ENCODE measurements at regions not wholly inside any gene's neighbourhood (a gene's known extent, or its start where the extent isn't known, plus 50 kb on each side); places are given as distances from the start of the nearest gene placed in this dataset.

DNA sequence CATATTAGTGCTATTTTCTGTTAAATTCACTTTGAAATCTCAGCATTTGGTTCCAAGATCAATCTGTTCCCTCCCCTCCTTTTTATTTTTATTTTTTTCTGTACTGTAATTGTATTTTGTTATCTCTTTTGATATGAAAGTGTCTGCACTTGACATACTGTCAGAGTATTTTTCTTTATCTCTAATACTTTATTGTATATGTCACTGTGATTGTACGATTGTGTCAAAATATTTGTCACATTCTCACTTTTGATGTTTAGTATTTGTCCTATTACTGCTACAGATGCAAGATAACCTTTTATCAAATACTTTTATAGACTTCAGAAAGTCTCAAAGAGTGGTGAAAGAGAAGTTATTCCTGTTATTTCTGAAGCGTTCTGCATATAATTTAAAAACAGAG is 323.5 kb downstream of the JRKL start:
- no peaks in the 10 kb centered on the region for H3K4me1 ChIP-seq
- no peaks in the 10 kb centered on the region for H3K36me3 ChIP-seq
- no peak overlapping the region for H3K27ac ChIP-seq
- H3K4me3 ChIP-seq: no peak overlapping the region
- no peak for DNase-seq
- H3K27me3 ChIP-seq: no peaks in the 10 kb centered on the region
- TF ChIP-seq, protein P1, sequence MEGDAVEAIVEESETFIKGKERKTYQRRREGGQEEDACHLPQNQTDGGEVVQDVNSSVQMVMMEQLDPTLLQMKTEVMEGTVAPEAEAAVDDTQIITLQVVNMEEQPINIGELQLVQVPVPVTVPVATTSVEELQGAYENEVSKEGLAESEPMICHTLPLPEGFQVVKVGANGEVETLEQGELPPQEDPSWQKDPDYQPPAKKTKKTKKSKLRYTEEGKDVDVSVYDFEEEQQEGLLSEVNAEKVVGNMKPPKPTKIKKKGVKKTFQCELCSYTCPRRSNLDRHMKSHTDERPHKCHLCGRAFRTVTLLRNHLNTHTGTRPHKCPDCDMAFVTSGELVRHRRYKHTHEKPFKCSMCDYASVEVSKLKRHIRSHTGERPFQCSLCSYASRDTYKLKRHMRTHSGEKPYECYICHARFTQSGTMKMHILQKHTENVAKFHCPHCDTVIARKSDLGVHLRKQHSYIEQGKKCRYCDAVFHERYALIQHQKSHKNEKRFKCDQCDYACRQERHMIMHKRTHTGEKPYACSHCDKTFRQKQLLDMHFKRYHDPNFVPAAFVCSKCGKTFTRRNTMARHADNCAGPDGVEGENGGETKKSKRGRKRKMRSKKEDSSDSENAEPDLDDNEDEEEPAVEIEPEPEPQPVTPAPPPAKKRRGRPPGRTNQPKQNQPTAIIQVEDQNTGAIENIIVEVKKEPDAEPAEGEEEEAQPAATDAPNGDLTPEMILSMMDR (IDR thresholded peaks at IDR 0.05): no peak
- TF ChIP-seq POLR2A (IDR thresholded peaks at IDR 0.05): no peak
- H3K9me3 ChIP-seq: no peaks in the 10 kb centered on the region

DNA sequence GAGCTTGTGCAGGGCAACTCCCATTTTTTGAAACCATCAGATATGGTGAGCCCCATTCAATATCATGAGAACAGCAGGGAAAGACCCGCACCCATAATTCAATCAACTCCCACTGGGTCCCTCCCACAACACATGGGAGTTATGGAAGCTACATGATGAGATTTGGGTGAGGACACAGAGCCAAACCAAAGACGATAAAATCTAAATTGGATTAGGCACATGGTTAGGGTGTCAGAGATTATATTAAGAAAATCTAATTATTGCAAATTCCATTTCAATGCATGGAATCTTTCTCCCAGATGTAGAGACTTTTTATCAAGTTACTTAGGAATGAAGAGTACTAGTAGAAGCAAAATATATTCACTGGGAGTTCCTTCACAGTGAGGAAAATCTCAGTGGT is 324.9 kb downstream of the JRKL start:
- Histone ChIP-seq H3K9me3 (no peaks in the 10 kb centered on the region), H3K4me3 (no peak overlapping the region), H3K27ac (no peak overlapping the region), H3K36me3 (no peaks in the 10 kb centered on the region), H3K27me3 (no peaks in the 10 kb centered on the region), H3K4me1 (no peaks in the 10 kb centered on the region)
- no peak for DNase-seq
- no peak for TF ChIP-seq POLR2A (IDR thresholded peaks at IDR 0.05)
- TF ChIP-seq, protein P1 (IDR thresholded peaks at IDR 0.05): no peak

DNA sequence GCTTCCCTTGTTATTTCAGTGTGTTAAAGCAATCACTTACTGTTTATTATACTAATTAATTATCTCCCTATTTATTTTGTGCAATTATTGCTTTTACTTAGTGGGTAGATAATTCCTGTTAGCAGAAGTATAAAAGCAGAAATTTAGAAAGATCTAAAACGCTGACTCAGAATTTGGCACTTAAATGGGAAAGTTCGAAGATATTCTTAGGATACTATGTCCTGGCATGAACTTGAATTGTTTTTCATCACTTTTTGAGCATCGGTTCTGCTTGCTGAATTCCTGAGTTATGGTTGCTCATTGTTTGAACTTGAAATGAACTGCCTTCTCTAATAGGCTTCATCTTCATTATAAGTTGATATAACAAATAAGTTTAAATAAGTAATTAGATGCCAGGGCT is 325.4 kb downstream of the JRKL start:
- Histone ChIP-seq H3K27ac (no peak overlapping the region), H3K4me3 (no peak overlapping the region), H3K27me3 (no peaks in the 10 kb centered on the region), H3K9me3 (no peaks in the 10 kb centered on the region), H3K4me1 (no peaks in the 10 kb centered on the region), H3K36me3 (no peaks in the 10 kb centered on the region)
- no peak for DNase-seq
- TF ChIP-seq POLR2A (IDR thresholded peaks at IDR 0.05): no peak
- TF ChIP-seq, protein P1 (IDR thresholded peaks at IDR 0.05): no peak

DNA sequence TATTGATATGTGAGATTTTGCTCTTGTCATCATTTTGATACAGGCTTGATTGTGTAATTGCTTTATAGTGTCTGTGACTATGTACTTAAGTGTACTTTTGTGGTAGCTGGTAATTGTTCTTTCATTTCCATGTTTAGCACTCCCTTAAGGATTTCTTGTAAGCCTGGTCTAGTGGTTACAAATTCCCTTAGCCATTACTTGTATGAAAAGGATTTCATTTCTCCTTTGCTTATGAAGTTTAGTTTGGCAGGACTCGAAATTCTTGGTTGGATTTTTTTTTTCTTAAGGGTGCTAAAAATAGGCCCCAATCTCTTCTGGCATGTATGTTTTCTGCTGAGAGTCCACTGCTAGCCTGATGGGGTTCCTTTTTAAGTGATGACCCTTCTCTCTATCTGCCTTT is 346.8 kb downstream of the JRKL start:
- Histone ChIP-seq H3K9me3 (no peaks in the 10 kb centered on the region), H3K27ac (no peak overlapping the region), H3K4me1 (no peaks in the 10 kb centered on the region), H3K36me3 (no peaks in the 10 kb centered on the region), H3K27me3 (no peaks in the 10 kb centered on the region), H3K4me3 (no peak overlapping the region)
- TF ChIP-seq POLR2A (IDR thresholded peaks at IDR 0.05): no peak
- TF ChIP-seq, protein P1 (IDR thresholded peaks at IDR 0.05): no peak
- DNase-seq: no peak

DNA sequence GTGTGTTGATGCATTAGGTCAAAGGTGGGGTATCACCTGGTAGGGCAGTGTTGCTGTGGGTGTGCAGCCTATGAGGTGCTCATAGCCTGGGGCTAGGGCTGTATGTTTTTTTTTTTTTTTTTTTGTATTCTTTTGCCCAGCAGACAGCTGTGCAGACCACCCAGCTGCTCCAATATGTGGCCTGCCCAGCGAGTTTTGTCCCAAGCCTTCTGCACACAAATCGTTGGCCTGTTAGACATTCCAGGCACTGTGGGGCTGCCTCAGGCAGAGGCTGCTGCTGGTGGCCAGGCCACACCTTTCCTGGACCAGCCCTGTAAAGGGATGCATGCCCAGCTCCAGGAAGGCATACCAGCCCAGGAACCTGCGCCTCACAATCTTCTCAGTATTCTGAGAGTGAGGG is 348.5 kb downstream of the JRKL start:
- H3K4me3 ChIP-seq: no peak overlapping the region
- H3K4me1 ChIP-seq: no peaks in the 10 kb centered on the region
- TF ChIP-seq, protein P1 (IDR thresholded peaks at IDR 0.05): no peak
- no peak for TF ChIP-seq POLR2A (IDR thresholded peaks at IDR 0.05)
- H3K27ac ChIP-seq: no peak overlapping the region
- DNase-seq: no peak
- no peaks in the 10 kb centered on the region for H3K36me3 ChIP-seq
- no peaks in the 10 kb centered on the region for H3K9me3 ChIP-seq
- no peaks in the 10 kb centered on the region for H3K27me3 ChIP-seq

DNA sequence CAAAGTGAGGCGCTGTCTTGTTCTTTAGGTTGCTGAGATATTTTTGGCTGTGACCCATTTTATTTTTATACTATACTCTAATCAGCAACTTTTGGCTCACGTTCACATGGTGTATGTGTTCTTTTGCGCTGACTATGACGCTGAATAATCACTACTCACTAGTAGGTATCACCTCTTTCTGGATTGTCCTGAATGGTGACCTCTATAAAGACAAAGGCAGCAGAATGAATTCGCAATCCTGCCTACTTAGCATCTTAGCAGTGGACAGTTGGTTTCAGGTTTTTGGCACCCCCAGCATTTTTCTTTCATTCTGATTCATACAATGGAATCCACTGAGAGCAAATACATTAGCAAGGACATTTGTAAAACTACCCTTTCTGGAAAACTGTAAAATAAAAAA is 351.3 kb downstream of the JRKL start:
- TF ChIP-seq, protein P1 (IDR thresholded peaks at IDR 0.05): no peak
- Histone ChIP-seq H3K9me3 (no peaks in the 10 kb centered on the region), H3K4me1 (no peaks in the 10 kb centered on the region), H3K36me3 (no peaks in the 10 kb centered on the region), H3K4me3 (no peak overlapping the region), H3K27ac (no peak overlapping the region), H3K27me3 (no peaks in the 10 kb centered on the region)
- no peak for DNase-seq

Measured in Peyer's patch (tissue), 4 donors.